DOHH2 (cell line): ENCODE measurements at regions not wholly inside any gene's neighbourhood (a gene's known extent, or its start where the extent isn't known, plus 50 kb on each side); places are given as distances from the start of the nearest gene placed in this dataset.

ENCODE experiments used
- EZH2phosphoT487 ChIP-seq: fragments of 200-600 bp; sonication (generic); IDR thresholded peaks from 2 replicates; pipeline ENCODE4 v1.6.1; 2017; ENCODE audit warnings: borderline replicate concordance, mild to moderate bottlenecking, antibody characterized with exemption, low read length, moderate library complexity, mixed read lengths
- TF ChIP-seq, protein P1 (sequence below): fragments of 200-600 bp; sonication (generic); IDR thresholded peaks from one replicate; pipeline ENCODE4 v1.5.1; 2014; ENCODE audit warnings: antibody characterized with exemption, mild to moderate bottlenecking, low read depth, low read length; ENCODE audit not compliant: poor library complexity, severe bottlenecking

DNA sequence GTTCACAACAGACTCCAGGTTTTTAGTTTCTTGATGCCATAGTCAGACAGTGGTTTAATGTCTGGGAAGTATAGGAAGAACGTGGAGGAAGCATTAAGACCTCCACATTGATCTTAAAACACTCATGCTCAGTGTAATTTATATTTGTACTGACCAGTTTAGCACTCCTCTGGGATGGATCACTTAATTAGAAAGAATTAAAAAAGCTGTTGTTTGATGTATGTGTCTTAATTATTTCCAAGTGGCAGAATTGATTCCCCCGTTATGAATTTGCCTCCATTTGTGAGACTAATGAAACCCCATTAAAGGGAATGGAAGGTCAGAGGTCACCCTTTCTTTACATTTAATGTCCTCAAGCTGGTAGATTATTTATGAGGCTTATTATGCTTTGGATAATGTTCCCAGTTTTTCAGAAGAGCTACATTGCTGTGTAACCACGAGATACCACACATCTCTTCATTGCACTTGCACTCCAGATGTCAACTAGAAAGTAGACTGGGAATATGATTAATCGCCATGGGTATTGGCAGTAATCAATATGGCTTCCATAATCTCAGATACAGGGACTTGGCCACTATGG, 270.0 kb upstream of the JAG1 start:
- TF ChIP-seq, protein P1, sequence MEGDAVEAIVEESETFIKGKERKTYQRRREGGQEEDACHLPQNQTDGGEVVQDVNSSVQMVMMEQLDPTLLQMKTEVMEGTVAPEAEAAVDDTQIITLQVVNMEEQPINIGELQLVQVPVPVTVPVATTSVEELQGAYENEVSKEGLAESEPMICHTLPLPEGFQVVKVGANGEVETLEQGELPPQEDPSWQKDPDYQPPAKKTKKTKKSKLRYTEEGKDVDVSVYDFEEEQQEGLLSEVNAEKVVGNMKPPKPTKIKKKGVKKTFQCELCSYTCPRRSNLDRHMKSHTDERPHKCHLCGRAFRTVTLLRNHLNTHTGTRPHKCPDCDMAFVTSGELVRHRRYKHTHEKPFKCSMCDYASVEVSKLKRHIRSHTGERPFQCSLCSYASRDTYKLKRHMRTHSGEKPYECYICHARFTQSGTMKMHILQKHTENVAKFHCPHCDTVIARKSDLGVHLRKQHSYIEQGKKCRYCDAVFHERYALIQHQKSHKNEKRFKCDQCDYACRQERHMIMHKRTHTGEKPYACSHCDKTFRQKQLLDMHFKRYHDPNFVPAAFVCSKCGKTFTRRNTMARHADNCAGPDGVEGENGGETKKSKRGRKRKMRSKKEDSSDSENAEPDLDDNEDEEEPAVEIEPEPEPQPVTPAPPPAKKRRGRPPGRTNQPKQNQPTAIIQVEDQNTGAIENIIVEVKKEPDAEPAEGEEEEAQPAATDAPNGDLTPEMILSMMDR, result no peak
- TF ChIP-seq EZH2phosphoT487, result no peak
